ENCODE measurements at regions not wholly inside any gene's neighbourhood (a gene's known extent, or its start where the extent isn't known, plus 50 kb on each side); places are given as distances from the start of the nearest gene placed in this dataset.

- TF ChIP-seq, protein P1, sequence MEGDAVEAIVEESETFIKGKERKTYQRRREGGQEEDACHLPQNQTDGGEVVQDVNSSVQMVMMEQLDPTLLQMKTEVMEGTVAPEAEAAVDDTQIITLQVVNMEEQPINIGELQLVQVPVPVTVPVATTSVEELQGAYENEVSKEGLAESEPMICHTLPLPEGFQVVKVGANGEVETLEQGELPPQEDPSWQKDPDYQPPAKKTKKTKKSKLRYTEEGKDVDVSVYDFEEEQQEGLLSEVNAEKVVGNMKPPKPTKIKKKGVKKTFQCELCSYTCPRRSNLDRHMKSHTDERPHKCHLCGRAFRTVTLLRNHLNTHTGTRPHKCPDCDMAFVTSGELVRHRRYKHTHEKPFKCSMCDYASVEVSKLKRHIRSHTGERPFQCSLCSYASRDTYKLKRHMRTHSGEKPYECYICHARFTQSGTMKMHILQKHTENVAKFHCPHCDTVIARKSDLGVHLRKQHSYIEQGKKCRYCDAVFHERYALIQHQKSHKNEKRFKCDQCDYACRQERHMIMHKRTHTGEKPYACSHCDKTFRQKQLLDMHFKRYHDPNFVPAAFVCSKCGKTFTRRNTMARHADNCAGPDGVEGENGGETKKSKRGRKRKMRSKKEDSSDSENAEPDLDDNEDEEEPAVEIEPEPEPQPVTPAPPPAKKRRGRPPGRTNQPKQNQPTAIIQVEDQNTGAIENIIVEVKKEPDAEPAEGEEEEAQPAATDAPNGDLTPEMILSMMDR (IDR thresholded peaks at IDR 0.05) = no peak
- TF ChIP-seq ZFX (IDR thresholded peaks at IDR 0.05; ENCODE audit: borderline replicate concordance) = no peak
These were observed 269.4 kb upstream of the SMIM31 start for GRCh38 chr4:164484551-164484950.

Measured in 22Rv1 (cell line).